ENCODE measurements at regions not wholly inside any gene's neighbourhood (a gene's known extent, or its start where the extent isn't known, plus 50 kb on each side); places are given as distances from the start of the nearest gene placed in this dataset.

- TF ChIP-seq RBBP5 (IDR thresholded peaks at IDR 0.05; ENCODE audit: borderline replicate concordance, insufficient read depth, low read length, poor library complexity, severe bottlenecking) (no peak), IRF9 (tag; IDR thresholded peaks at IDR 0.05) (no peak), PRDM10 (IDR thresholded peaks at IDR 0.05; ENCODE audit: partially characterized antibody) (no peak), ESRRB (CRISPR knock-in tag; IDR thresholded peaks at IDR 0.05; ENCODE audit: borderline replicate concordance) (no peak), HDAC8 (tag; IDR thresholded peaks at IDR 0.05) (no peak), TFAP4 (CRISPR knock-in tag; IDR thresholded peaks at IDR 0.05; ENCODE audit: borderline replicate concordance) (no peak), ETV1 (tag; conservative IDR thresholded peaks at IDR 0.05; ENCODE audit: low read depth) (no peak), ZZZ3 (IDR thresholded peaks at IDR 0.05) (no peak), MBD2 (IDR thresholded peaks at IDR 0.05; ENCODE audit: borderline replicate concordance, low read depth) (no peak)
Observed at GRCh38 chr7:35371221-35371620, 117.3 kb upstream of the TBX20 start (continued).
